ENCODE measurements at regions not wholly inside any gene's neighbourhood (a gene's known extent, or its start where the extent isn't known, plus 50 kb on each side); places are given as distances from the start of the nearest gene placed in this dataset.

- TF ChIP-seq, protein P1, sequence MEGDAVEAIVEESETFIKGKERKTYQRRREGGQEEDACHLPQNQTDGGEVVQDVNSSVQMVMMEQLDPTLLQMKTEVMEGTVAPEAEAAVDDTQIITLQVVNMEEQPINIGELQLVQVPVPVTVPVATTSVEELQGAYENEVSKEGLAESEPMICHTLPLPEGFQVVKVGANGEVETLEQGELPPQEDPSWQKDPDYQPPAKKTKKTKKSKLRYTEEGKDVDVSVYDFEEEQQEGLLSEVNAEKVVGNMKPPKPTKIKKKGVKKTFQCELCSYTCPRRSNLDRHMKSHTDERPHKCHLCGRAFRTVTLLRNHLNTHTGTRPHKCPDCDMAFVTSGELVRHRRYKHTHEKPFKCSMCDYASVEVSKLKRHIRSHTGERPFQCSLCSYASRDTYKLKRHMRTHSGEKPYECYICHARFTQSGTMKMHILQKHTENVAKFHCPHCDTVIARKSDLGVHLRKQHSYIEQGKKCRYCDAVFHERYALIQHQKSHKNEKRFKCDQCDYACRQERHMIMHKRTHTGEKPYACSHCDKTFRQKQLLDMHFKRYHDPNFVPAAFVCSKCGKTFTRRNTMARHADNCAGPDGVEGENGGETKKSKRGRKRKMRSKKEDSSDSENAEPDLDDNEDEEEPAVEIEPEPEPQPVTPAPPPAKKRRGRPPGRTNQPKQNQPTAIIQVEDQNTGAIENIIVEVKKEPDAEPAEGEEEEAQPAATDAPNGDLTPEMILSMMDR (IDR thresholded peaks at IDR 0.05) = no peak
- TF ChIP-seq POLR2A (IDR thresholded peaks at IDR 0.05) = no peak
Measured at GRCh38 chr14:83101846-83102245, 1568.2 kb upstream of the SEL1L start.
